ENCODE measurements at regions not wholly inside any gene's neighbourhood (a gene's known extent, or its start where the extent isn't known, plus 50 kb on each side); places are given as distances from the start of the nearest gene placed in this dataset.
A peak's percentile ranks its signal among the peaks of the same experiment; 100 is the strongest.

DNA sequence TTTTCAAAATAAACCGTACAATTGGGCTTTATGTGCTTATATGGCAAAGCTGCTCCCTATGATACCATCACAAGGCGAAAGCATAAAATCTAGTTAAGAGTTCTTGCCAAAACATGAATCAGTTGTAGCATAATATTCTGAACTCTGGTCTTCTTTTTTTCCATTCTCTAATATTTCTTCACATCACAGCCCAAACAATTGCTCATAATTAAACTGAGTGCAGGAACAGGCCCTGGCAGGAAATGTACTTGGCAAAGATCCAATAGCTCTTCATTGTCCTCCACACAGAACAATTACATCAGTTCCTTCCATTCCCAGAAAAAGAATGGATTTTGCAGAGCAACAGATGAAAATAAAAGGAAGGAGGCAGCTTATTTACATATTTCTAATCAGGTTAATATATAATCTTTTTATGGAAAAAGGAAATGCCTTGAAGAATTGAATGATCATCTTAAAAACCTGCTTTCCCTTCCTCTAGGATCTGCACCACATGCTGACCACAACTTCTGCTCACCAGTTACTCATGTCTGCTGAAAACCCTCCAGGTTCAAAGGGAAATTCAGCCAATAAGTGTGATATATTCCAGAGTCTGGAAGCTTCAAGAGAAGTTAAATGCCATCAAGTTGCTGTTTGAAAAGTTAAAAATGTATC, 123.3 kb upstream of the COL21A1 start:
- peak; percentile 96 for DNase-seq (ENCODE audit: low read depth)
- H3K4me3 ChIP-seq (ENCODE audit: control insufficient read depth, low read depth, low read length) = peak overlapping the region; percentile 23
- no peak for TF ChIP-seq CTCF (conservative IDR thresholded peaks at IDR 0.05; ENCODE audit: control insufficient read depth, insufficient read depth, low read depth, low read length)

DNA sequence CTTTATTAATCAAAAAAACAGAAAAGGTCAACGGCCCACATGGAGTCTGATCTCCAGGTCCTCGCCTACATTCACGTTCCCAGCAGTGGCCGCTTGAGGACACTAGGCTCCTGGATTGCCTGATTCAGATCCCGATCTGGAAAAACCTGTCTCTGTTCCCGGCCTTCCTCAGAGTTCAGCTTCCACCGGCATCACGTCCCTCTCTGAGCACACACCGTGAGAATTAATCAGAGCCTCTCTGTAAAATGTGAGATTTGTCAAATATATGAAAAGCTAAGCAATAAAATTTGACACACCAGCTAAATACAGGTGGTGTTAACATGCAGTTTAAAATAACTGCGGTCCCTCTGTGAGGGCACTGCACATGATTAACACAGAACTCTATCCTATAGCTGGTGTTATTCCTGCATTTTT, 122.8 kb upstream of the COL21A1 start:
- H3K4me3 ChIP-seq (ENCODE audit: control insufficient read depth, low read depth, low read length) = peak overlapping the region; percentile 23

DNA sequence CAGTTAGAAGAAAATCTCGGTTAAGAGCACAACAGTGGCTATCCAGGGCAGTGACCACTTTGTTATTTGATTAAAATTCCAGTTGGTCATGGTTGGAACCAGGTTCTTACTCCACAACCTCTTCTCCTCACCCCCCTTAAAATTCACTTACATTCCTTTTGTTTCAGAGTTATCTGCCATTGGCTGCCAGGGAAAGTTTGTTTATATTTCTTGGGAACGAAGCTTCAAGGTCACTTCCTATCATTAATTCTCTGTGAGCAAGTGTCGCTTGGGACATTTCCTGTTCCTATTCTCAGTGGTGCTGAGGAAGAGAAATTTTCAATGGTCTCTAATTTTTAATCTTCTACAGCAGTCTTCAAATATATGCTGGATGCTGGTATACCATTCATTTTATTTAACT, 121.1 kb upstream of the COL21A1 start:
- H3K4me3 ChIP-seq (ENCODE audit: control insufficient read depth, low read depth, low read length) = no peak overlapping the region
- DNase-seq (ENCODE audit: low read depth) = no peak
- TF ChIP-seq CTCF (conservative IDR thresholded peaks at IDR 0.05; ENCODE audit: control insufficient read depth, insufficient read depth, low read depth, low read length) = no peak

More for the DNA sequence above, 122.8 kb upstream of the COL21A1 start:
- TF ChIP-seq CTCF (conservative IDR thresholded peaks at IDR 0.05; ENCODE audit: control insufficient read depth, insufficient read depth, low read depth, low read length) = peak; percentile 96
- DNase-seq (ENCODE audit: low read depth) = peak; percentile 83

DNA sequence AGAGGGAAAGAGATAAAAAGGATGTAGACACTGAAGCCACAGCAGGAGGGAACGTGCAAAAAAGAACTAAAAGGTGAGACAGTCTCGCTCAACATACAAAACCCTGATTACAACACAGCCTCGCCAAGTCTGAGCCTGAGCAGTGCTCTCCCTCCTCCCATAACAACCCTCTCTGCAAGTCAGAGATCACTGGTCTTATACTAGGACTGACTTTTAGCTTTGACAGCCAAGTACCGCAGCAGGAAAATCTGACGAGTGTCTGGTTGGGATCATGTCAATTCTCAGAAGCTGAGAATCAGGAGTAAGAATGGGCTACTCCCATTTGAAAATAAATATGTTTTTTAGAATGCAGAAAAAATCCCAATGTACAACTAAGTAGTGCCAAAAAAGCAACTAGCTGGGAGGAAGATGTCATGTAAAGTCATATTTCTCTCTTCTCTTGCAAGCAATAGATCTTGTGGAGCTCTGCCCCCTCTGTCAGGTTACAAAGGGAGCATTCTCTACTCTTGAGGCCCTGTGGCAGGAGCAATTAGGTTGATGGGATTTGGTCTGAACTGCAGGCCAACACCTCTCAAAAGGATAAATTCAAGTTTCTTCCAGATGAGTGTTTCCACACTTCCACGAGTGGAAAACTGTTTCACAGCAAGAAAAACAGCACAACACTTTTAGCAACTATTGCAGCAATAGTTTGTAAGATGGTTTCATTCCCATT, 118.9 kb upstream of the COL21A1 start:
- no peak for DNase-seq (ENCODE audit: low read depth)
- TF ChIP-seq CTCF (conservative IDR thresholded peaks at IDR 0.05; ENCODE audit: control insufficient read depth, insufficient read depth, low read depth, low read length) = no peak
- no peak overlapping the region for H3K4me3 ChIP-seq (ENCODE audit: control insufficient read depth, low read depth, low read length)

DNA sequence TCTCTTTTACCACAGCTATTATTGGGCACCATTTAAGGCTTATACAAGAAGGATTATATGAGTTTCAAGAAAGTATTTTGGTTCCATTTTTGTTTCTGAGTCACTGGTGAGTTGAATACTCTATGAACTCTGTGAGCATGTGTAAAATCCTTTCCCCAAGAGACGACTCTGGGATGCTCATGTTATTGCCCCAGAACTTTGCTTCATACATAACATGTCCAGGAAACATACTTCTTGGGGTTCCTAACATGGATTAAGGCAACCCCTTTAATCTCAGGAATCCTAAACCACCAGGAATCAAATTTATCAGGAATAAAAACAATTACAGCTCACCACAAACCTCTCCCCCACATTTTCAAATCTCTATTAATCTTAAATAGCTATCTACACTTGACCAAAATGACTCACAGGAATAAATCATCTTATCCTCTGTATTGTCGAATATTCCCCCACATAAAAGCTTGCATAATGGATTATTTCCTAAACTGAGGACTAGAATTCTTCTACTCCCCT, 117.5 kb upstream of the COL21A1 start:
- no peak for TF ChIP-seq CTCF (conservative IDR thresholded peaks at IDR 0.05; ENCODE audit: control insufficient read depth, insufficient read depth, low read depth, low read length)
- H3K4me3 ChIP-seq (ENCODE audit: control insufficient read depth, low read depth, low read length) = no peak overlapping the region
- DNase-seq (ENCODE audit: low read depth) = peak; percentile 90

- no peak for TF ChIP-seq CTCF (conservative IDR thresholded peaks at IDR 0.05; ENCODE audit: control insufficient read depth, insufficient read depth, low read depth, low read length)
- DNase-seq (ENCODE audit: low read depth) = no peak
- H3K4me3 ChIP-seq (ENCODE audit: control insufficient read depth, low read depth, low read length) = no peak overlapping the region
These were observed 117.0 kb upstream of the COL21A1 start for GRCh38 chr6:56364431-56364826.
